Astrocyte (in vitro differentiated cells and primary cell): ENCODE measurements at regions not wholly inside any gene's neighbourhood (a gene's known extent, or its start where the extent isn't known, plus 50 kb on each side); places are given as distances from the start of the nearest gene placed in this dataset.

Experiments used
- EZH2 ChIP-seq: IDR thresholded peaks from 2 replicates; pipeline ENCODE4 v1.6.1; 2012; ENCODE audit warnings: mild to moderate bottlenecking, low read length, inconsistent platforms; ENCODE audit not compliant: insufficient read depth
- TF ChIP-seq, protein P1 (sequence below): IDR thresholded peaks from 2 replicates; pipeline ENCODE4 v1.5.1; 2011; ENCODE audit warnings: low read depth, mild to moderate bottlenecking, inconsistent platforms, low read length, moderate library complexity; ENCODE audit not compliant: insufficient read depth

GRCh38 chr5:2864515-2865105 lies 113.1 kb upstream of the IRX2 start:
- TF ChIP-seq, protein P1, sequence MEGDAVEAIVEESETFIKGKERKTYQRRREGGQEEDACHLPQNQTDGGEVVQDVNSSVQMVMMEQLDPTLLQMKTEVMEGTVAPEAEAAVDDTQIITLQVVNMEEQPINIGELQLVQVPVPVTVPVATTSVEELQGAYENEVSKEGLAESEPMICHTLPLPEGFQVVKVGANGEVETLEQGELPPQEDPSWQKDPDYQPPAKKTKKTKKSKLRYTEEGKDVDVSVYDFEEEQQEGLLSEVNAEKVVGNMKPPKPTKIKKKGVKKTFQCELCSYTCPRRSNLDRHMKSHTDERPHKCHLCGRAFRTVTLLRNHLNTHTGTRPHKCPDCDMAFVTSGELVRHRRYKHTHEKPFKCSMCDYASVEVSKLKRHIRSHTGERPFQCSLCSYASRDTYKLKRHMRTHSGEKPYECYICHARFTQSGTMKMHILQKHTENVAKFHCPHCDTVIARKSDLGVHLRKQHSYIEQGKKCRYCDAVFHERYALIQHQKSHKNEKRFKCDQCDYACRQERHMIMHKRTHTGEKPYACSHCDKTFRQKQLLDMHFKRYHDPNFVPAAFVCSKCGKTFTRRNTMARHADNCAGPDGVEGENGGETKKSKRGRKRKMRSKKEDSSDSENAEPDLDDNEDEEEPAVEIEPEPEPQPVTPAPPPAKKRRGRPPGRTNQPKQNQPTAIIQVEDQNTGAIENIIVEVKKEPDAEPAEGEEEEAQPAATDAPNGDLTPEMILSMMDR: no peak
- no peak for TF ChIP-seq EZH2
